Activated naive CD4-positive, alpha-beta T cell treated with anti-CD3 and anti-CD28 coated beads, Interleukin-2, amount 50 U/mL, for 24 hours (primary cell): ENCODE measurements at regions not wholly inside any gene's neighbourhood (a gene's known extent, or its start where the extent isn't known, plus 50 kb on each side); places are given as distances from the start of the nearest gene placed in this dataset.
"Not testable (repeated sequence)": the region's sequence is repeated elsewhere in the genome, so short reads cannot be mapped to it uniquely, and the experiment has no call there.

Experiments
- H3K27ac Mint-ChIP-seq: one replicate; pipeline ENCODE4 v1.8.0; 2021; ENCODE audit warnings: mild to moderate bottlenecking, mixed read lengths
- H3K27me3 Mint-ChIP-seq: one replicate; pipeline ENCODE4 v1.8.0; 2021; ENCODE audit warnings: mixed read lengths
- H3K36me3 Mint-ChIP-seq: one replicate; pipeline ENCODE4 v1.8.0; 2021; ENCODE audit warnings: mixed read lengths
- H3K4me1 Mint-ChIP-seq: one replicate; pipeline ENCODE4 v1.8.0; 2021; ENCODE audit warnings: mixed read lengths
- H3K4me3 Mint-ChIP-seq: one replicate; pipeline ENCODE4 v1.8.0; 2021; ENCODE audit warnings: mild to moderate bottlenecking, mixed read lengths
- H3K9me3 Mint-ChIP-seq: one replicate; pipeline ENCODE4 v1.8.0; 2021; ENCODE audit warnings: mixed read lengths

- peaks cover 12% of the 10 kb centered on the region for H3K4me1 Mint-ChIP-seq
- H3K36me3 Mint-ChIP-seq, result no peaks in the 10 kb centered on the region
- H3K9me3 Mint-ChIP-seq, result no peaks in the 10 kb centered on the region
- H3K27ac Mint-ChIP-seq, result no peak overlapping the region
- peaks cover 10% of the 10 kb centered on the region for H3K27me3 Mint-ChIP-seq
- H3K4me3 Mint-ChIP-seq, result no peak overlapping the region
Observed at GRCh38 chr20:51960047-51960675, 157.8 kb upstream of the SALL4 start.

- Mint-ChIP-seq H3K9me3 (no peaks in the 10 kb centered on the region), H3K27ac (no peak overlapping the region), H3K4me1 (peaks cover 12% of the 10 kb centered on the region)
Observed at GRCh38 chr20:51959066-51959542, 156.8 kb upstream of the SALL4 start.

GRCh38 chr20:51958099-51959065 lies 156.1 kb upstream of the SALL4 start:
- H3K27me3 Mint-ChIP-seq, result peaks cover 10% of the 10 kb centered on the region
- no peak overlapping the region for H3K27ac Mint-ChIP-seq
- H3K4me1 Mint-ChIP-seq, result peaks cover 12% of the 10 kb centered on the region
- no peak overlapping the region for H3K4me3 Mint-ChIP-seq
- no peaks in the 10 kb centered on the region for H3K9me3 Mint-ChIP-seq
- H3K36me3 Mint-ChIP-seq, result no peaks in the 10 kb centered on the region

More at GRCh38 chr20:51959066-51959542, 156.8 kb upstream of the SALL4 start:
- no peak overlapping the region for H3K4me3 Mint-ChIP-seq
- peaks cover 10% of the 10 kb centered on the region for H3K27me3 Mint-ChIP-seq
- no peaks in the 10 kb centered on the region for H3K36me3 Mint-ChIP-seq

- H3K4me1 Mint-ChIP-seq, result peaks cover 12% of the 10 kb centered on the region
- H3K27me3 Mint-ChIP-seq, result peaks cover 7% of the 10 kb centered on the region
- no peaks in the 10 kb centered on the region for H3K9me3 Mint-ChIP-seq
Observed at GRCh38 chr20:51955756-51956155, 153.4 kb upstream of the SALL4 start.

GRCh38 chr20:51953731-51954340 lies 151.5 kb upstream of the SALL4 start:
- H3K4me3 Mint-ChIP-seq, result no peak overlapping the region
- no peaks in the 10 kb centered on the region for H3K9me3 Mint-ChIP-seq
- H3K27me3 Mint-ChIP-seq, result peaks cover 2% of the 10 kb centered on the region
- no peak overlapping the region for H3K27ac Mint-ChIP-seq
- peaks cover 8% of the 10 kb centered on the region for H3K4me1 Mint-ChIP-seq
- no peaks in the 10 kb centered on the region for H3K36me3 Mint-ChIP-seq

More at GRCh38 chr20:51955756-51956155, 153.4 kb upstream of the SALL4 start:
- H3K27ac Mint-ChIP-seq, result no peak overlapping the region
- H3K36me3 Mint-ChIP-seq, result no peaks in the 10 kb centered on the region
- H3K4me3 Mint-ChIP-seq, result no peak overlapping the region

- H3K27me3 Mint-ChIP-seq, result no peaks in the 10 kb centered on the region
- H3K4me3 Mint-ChIP-seq, result no peak overlapping the region
- no peaks in the 10 kb centered on the region for H3K9me3 Mint-ChIP-seq
- no peaks in the 10 kb centered on the region for H3K4me1 Mint-ChIP-seq
- H3K36me3 Mint-ChIP-seq, result no peaks in the 10 kb centered on the region
- no peak overlapping the region for H3K27ac Mint-ChIP-seq
Observed at GRCh38 chr20:51950926-51951325, 148.6 kb upstream of the SALL4 start.

GRCh38 chr20:51946586-51946985 lies 144.3 kb upstream of the SALL4 start:
- no peak overlapping the region for H3K4me3 Mint-ChIP-seq
- no peaks in the 10 kb centered on the region for H3K27me3 Mint-ChIP-seq
- no peaks in the 10 kb centered on the region for H3K36me3 Mint-ChIP-seq
- no peaks in the 10 kb centered on the region for H3K4me1 Mint-ChIP-seq
- H3K27ac Mint-ChIP-seq, result no peak overlapping the region
- no peaks in the 10 kb centered on the region for H3K9me3 Mint-ChIP-seq

- Mint-ChIP-seq H3K9me3 (no peaks in the 10 kb centered on the region), H3K36me3 (no peaks in the 10 kb centered on the region), H3K4me3 (no peak overlapping the region), H3K27ac (no peak overlapping the region), H3K4me1 (no peaks in the 10 kb centered on the region), H3K27me3 (peaks cover 1% of the 10 kb centered on the region)
Observed at GRCh38 chr20:51945881-51946280, 143.6 kb upstream of the SALL4 start.

GRCh38 chr20:51945177-51945576 lies 142.9 kb upstream of the SALL4 start:
- H3K9me3 Mint-ChIP-seq, result no peaks in the 10 kb centered on the region
- no peak overlapping the region for H3K27ac Mint-ChIP-seq
- H3K4me3 Mint-ChIP-seq, result no peak overlapping the region
- H3K4me1 Mint-ChIP-seq, result no peaks in the 10 kb centered on the region
- H3K27me3 Mint-ChIP-seq, result peaks cover 1% of the 10 kb centered on the region
- no peaks in the 10 kb centered on the region for H3K36me3 Mint-ChIP-seq

GRCh38 chr20:51943761-51944160 lies 141.4 kb upstream of the SALL4 start:
- Mint-ChIP-seq H3K36me3 (no peaks in the 10 kb centered on the region), H3K4me1 (no peaks in the 10 kb centered on the region), H3K27ac (no peak overlapping the region), H3K4me3 (no peak overlapping the region), H3K27me3 (peaks cover 1% of the 10 kb centered on the region), H3K9me3 (no peaks in the 10 kb centered on the region)

GRCh38 chr20:51943326-51943725 lies 141.0 kb upstream of the SALL4 start:
- not testable (repeated sequence) for H3K4me3 Mint-ChIP-seq, H3K36me3 Mint-ChIP-seq, H3K9me3 Mint-ChIP-seq, H3K27me3 Mint-ChIP-seq, H3K27ac Mint-ChIP-seq, H3K4me1 Mint-ChIP-seq

GRCh38 chr20:51941503-51941902 lies 139.2 kb upstream of the SALL4 start:
- no peaks in the 10 kb centered on the region for H3K4me1 Mint-ChIP-seq
- H3K36me3 Mint-ChIP-seq, result no peaks in the 10 kb centered on the region
- H3K9me3 Mint-ChIP-seq, result no peaks in the 10 kb centered on the region
- no peak overlapping the region for H3K4me3 Mint-ChIP-seq
- H3K27ac Mint-ChIP-seq, result no peak overlapping the region
- H3K27me3 Mint-ChIP-seq, result peaks cover 1% of the 10 kb centered on the region

GRCh38 chr20:51939259-51939585 lies 136.9 kb upstream of the SALL4 start:
- Mint-ChIP-seq H3K4me1 (no peaks in the 10 kb centered on the region), H3K36me3 (no peaks in the 10 kb centered on the region), H3K27me3 (peaks cover 1% of the 10 kb centered on the region), H3K27ac (no peak overlapping the region), H3K4me3 (no peak overlapping the region), H3K9me3 (no peaks in the 10 kb centered on the region)

- H3K27me3 Mint-ChIP-seq, result peaks cover 1% of the 10 kb centered on the region
- no peaks in the 10 kb centered on the region for H3K36me3 Mint-ChIP-seq
- H3K4me1 Mint-ChIP-seq, result no peaks in the 10 kb centered on the region
- H3K4me3 Mint-ChIP-seq, result no peak overlapping the region
- H3K9me3 Mint-ChIP-seq, result no peaks in the 10 kb centered on the region
- H3K27ac Mint-ChIP-seq, result no peak overlapping the region
Observed at GRCh38 chr20:51938559-51939258, 136.4 kb upstream of the SALL4 start.

GRCh38 chr20:51937779-51938178 lies 135.5 kb upstream of the SALL4 start:
- Mint-ChIP-seq H3K4me3 (no peak overlapping the region), H3K4me1 (no peaks in the 10 kb centered on the region), H3K9me3 (no peaks in the 10 kb centered on the region), H3K27ac (no peak overlapping the region), H3K27me3 (peaks cover 1% of the 10 kb centered on the region), H3K36me3 (no peaks in the 10 kb centered on the region)
